IMR-90 (cell line): ENCODE measurements at regions not wholly inside any gene's neighbourhood (a gene's known extent, or its start where the extent isn't known, plus 50 kb on each side); places are given as distances from the start of the nearest gene placed in this dataset.

ENCODE experiments used
- CHD1 ChIP-seq: IDR thresholded peaks from 2 replicates; pipeline ENCODE4 v1.6.1; 2012; ENCODE audit warnings: low read depth, low read length, improper control_type of control experiment
- CTCF ChIP-seq: conservative IDR thresholded peaks from 2 replicates; pipeline ENCODE4 v1.5.1; 2012; ENCODE audit warnings: mild to moderate bottlenecking, low read depth, low read length, improper control_type of control experiment
- MAZ ChIP-seq: IDR thresholded peaks from 2 replicates; pipeline ENCODE4 v1.6.1; 2012; ENCODE audit warnings: low read depth, mild to moderate bottlenecking, low read length, improper control_type of control experiment, moderate library complexity, borderline replicate concordance
- POLR2A ChIP-seq: IDR thresholded peaks from 2 replicates; pipeline ENCODE4 v1.6.1; 2012; ENCODE audit warnings: mild to moderate bottlenecking, low read depth, low read length
- RFX5 ChIP-seq: IDR thresholded peaks from 2 replicates; pipeline ENCODE4 v1.8.0; 2012; ENCODE audit warnings: low read depth, mild to moderate bottlenecking, low read length, moderate library complexity
- TF ChIP-seq, protein P1 (sequence below): fragments of 150-350 bp; IDR thresholded peaks from 2 replicates; pipeline ENCODE4 v1.6.1; 2016; ENCODE audit warnings: low read depth, mild to moderate bottlenecking, low read length, moderate library complexity, borderline replicate concordance

DNA sequence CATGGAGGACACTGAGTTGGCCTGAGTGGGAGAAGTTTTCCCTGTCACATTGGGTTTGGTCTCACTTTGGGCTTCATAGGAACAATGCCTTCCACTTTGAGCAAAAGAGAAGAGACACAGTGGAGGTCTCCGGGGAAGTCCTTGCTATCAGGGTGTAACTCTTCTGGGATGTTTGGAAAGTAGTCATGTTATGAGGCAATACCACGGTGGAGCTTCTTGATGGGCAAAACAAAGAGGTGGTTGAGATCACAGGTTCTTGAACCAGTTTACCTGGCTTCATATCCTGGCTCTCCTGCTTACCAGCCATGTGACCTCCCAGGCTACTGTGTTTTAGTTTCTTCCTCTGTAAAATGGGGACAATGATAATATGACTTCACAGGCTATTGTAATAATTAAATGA is 478.6 kb downstream of the SLC4A3 start:
- TF ChIP-seq CTCF (no peak), MAZ (no peak), POLR2A (no peak), RFX5 (no peak), CHD1 (no peak)
- TF ChIP-seq, protein P1, sequence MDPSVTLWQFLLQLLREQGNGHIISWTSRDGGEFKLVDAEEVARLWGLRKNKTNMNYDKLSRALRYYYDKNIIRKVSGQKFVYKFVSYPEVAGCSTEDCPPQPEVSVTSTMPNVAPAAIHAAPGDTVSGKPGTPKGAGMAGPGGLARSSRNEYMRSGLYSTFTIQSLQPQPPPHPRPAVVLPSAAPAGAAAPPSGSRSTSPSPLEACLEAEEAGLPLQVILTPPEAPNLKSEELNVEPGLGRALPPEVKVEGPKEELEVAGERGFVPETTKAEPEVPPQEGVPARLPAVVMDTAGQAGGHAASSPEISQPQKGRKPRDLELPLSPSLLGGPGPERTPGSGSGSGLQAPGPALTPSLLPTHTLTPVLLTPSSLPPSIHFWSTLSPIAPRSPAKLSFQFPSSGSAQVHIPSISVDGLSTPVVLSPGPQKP: no peak
